NT2/D1 (cell line): ENCODE measurements at regions not wholly inside any gene's neighbourhood (a gene's known extent, or its start where the extent isn't known, plus 50 kb on each side); places are given as distances from the start of the nearest gene placed in this dataset.

ENCODE experiments used
- YY1 ChIP-seq: IDR thresholded peaks from 2 replicates; pipeline ENCODE4 v1.6.1; 2011; ENCODE audit not compliant: insufficient read length, insufficient read depth
- ZNF274 ChIP-seq: IDR thresholded peaks from 2 replicates; pipeline ENCODE4 v1.6.1; 2011; ENCODE audit warnings: mild to moderate bottlenecking, low read depth, low read length

GRCh38 chr5:155080721-155081120 lies 67.2 kb downstream of the KIF4B start:
- TF ChIP-seq ZNF274 (no peak), YY1 (no peak)
